HG02852 (cell line): ENCODE measurements at regions not wholly inside any gene's neighbourhood (a gene's known extent, or its start where the extent isn't known, plus 50 kb on each side); places are given as distances from the start of the nearest gene placed in this dataset.
"Not testable (repeated sequence)": the region's sequence is repeated elsewhere in the genome, so short reads cannot be mapped to it uniquely, and the experiment has no call there.

Experiments used
- ATAC-seq: cut with Tn5 transposase; IDR thresholded peaks from one replicate; pipeline ENCODE4 v1.9.1; 2021; ENCODE audit warnings: mild to moderate bottlenecking, moderate library complexity; ENCODE audit not compliant: unreplicated experiment

DNA sequence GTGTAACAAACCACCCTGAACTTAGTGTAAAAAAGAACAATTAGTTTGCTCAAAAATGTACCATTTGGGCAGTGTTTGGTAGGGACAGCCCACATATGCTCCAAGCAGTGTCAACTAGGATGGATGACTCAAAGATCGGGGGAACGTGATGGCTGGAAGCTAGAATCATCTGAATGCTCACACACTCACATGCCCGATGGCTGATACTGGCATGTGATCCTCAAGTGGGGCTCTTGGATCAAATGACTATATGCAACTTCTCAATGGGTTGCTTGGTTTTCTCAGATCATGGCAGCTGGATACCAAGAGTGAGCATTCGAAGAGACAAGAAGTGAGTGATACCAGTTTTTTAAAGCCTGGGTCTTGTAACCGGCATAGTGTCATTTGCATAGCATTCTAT is 335.9 kb upstream of the KCNMB2 start:
- ATAC-seq = no peak

DNA sequence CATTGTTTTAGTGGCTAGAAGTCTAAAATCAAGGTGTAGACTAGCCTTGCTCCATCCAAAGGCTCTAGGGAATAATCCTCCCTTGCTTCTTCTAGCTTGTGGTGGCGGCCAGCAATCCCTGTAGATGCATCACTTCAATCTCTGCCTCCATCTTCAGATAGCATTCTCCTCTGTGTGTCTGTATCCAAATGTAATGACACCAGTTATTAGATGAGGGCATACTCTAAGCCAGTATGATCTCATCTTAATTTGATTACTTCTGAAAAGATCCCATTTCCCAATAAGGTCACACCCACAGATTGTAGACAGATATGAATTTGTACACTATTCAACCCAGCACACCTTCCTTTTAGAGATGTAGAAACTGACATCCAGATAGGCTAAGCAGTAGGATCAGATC is 334.5 kb upstream of the KCNMB2 start:
- no peak for ATAC-seq

DNA sequence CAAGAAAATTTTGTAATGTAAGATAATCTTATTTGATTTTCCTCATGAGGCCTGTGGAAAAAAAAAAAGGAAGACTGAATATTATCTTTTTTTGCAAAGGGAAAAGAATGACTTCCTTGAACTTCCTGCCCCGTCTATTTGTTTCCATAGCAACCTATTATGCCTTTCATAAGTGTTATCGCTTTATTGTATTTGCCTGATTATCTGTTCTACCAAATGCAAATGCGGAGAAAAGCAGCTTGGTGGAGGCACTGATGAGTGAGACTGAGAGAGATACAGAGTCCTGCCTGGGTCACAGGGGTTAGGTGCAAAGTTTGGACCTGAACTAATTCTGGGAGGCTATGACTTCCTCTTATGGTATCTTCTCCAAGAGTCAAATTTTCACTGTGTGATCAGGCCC is 334.0 kb upstream of the KCNMB2 start:
- ATAC-seq = no peak

DNA sequence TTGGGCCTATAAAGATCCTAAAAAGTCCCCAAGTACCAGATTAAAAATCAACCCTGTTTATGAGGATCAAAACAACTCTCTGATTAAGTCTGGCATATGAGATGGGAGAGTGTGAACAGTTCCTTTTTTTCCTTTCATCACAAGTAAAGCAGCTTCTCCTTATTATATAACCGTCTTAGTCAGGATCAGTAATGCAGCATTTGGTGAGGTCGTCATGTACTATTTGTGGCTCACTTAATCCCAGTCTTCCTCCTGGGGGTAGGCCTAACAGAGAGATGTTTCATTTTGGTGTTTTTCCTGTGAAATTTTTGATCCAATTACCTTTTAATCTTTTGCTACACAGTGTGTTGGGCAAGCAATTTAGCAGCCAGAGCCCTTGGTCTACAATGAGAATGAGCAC is 333.1 kb upstream of the KCNMB2 start:
- ATAC-seq = no peak

DNA sequence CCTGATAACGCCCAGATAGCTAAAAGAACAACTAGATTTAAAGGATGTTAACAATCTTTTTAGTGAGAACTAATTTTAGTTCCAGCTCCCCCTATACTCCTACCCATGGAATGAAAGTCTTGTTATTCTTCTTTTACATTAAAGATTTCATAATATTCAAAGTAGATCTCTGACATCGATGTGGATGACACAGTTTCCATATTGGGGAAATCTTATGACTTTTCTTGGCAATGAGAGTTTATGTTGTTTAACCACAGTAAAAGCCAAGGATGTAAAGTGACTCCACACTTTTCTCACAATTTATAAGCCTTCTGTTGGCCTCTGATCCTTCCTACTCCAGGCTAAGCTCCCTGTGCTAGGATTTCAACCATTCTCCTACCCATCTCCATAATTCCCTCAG is 332.6 kb upstream of the KCNMB2 start:
- no peak for ATAC-seq

DNA sequence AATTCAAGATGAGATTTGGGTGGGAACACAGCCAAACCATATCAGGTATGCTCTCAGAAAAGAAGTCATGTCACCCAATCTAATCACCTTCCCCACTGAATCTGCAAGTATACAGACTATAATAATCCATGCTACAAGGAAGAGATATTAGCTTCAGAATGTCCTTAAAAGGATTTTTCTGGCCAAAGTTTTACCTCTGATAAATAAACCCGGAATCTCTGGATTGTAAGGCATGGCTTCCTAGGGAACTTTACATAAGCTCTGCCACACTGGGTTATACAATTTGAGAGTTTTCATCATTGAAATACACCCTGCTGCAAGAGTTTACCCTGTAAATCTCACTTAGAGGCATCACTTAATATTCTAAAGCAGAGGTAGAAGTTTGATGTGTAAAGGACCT is 330.5 kb upstream of the KCNMB2 start:
- no peak for ATAC-seq

DNA sequence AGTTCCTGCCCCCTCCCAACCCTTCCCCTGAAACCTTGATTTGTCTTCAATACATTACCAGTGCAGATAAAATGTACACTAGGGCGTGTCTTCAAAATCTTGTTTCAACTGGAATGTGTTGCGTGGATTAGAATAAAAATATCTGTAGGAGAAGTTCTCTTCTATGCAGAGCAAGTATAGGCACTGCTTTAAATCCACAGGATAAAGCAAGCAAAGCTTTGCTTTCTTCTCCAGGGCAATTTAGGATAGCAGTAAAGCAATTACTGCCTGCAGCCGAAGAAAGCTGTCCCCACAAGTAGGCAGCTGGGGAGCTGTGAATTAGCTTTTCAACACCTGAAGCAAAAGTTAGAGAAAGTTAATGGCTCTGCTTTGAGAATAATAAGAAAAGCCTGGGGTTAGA is 329.7 kb upstream of the KCNMB2 start:
- no peak for ATAC-seq

DNA sequence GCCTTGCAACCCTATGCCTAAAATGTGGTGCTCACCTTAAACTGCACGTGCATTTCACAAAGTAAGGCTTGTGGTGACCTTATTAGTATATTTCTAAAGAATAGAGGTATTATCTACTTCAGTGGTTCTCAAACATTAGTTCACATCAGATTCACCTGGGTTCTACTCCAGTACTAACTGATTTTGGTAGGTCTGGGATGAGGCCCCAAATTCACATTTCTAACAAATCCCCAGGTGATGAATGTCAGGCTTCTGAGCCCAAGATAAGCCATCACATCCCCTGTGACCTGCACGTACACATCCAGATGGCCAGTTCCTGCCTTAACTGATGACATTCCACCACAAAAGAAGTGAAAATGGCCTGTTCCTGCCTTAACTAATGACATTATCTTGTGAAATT is 329.1 kb upstream of the KCNMB2 start:
- not testable (repeated sequence) for ATAC-seq

DNA sequence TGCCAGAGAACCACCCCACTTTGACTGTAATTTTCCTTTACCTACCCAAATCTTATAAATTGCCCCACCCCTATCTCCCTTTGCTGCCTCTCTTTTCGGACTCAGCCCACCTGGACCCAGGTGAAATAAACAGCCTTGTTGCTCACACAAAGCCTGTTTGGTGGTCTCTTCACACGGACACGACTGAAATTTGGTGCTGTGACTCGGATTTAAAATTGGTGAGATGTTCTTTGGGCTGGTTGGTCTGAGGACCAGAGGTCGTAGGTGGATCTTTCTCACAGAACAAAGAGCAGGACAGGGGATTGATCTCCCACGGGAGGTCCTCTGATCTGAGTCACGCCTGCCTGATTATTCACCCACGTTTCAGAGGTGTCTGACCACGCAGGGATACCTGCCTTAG is 328.6 kb upstream of the KCNMB2 start:
- not testable (repeated sequence) for ATAC-seq

DNA sequence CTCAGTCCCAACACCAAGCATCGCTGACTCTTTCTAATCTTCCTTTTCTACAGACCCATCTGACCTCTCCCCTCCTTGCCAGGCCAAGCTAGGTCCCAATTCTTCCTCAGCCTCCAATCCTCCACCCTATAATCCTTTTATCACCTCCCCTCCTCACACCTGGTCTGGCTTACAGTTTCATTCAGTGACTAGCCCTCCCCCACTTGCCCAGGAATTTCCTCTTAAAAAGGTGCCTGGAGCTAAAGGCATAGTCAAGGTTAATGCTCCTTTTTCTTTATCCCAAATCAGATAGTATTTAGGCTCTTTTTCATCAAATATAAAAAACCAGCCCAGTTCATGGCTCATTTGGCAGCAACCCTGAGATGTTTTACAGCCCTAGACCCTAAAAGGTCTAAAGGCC is 327.1 kb upstream of the KCNMB2 start:
- not testable (repeated sequence) for ATAC-seq

DNA sequence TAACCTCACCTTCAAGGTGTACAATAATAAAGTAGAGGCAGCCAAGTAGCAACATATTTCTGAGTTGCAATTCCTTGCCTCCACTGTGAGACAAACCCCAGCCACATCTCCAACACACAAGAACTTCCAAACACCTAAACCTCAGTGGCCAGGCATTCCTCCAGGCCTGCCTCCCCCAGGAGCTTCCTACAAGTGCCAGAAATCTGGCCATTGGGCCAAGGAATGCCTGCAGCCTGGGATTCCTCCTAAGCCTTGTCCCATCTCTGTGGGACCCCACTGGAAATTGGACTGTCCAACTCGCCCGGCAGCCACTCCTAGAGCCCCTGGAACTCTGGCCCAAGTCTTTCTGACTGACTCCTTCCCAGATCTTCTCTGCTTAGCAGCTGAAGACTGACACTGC is 326.6 kb upstream of the KCNMB2 start:
- ATAC-seq = not testable (repeated sequence)

DNA sequence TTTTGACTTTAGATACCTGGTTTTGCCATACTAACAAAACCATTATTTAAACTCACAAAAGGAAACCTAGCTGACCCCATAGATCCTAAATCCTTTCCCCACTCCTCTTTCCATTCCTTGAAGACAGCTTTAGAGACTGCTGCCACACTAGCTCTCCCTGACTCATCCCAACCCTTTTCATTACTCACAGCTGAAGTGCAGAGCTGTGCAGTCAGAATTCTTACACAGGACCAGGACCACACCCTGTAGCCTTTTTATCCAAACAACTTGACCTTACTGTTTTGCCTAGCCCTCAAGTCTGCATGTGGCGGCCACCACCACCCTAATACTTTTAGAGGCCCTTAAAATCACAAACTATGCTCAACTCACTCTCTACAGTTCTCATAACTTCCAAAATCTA is 325.1 kb upstream of the KCNMB2 start:
- not testable (repeated sequence) for ATAC-seq

DNA sequence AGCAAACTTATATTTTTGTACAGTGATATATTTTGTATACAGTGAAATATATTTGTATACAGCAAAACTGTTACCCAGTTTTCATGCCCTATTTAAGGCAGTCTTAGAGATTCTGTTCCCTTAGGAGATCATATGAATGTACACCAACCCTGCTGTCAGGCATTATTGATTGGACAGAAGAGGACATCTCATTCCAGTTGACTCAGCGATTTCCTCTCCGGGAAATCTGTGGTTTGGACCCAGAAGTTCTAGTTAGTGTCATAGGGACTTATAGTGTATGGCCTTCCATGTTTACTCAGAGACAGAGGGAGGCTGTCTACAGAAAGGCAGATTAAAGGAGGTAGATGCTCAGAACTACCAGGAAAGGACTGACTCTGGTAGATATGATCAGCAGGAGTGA is 318.8 kb upstream of the KCNMB2 start:
- no peak for ATAC-seq

DNA sequence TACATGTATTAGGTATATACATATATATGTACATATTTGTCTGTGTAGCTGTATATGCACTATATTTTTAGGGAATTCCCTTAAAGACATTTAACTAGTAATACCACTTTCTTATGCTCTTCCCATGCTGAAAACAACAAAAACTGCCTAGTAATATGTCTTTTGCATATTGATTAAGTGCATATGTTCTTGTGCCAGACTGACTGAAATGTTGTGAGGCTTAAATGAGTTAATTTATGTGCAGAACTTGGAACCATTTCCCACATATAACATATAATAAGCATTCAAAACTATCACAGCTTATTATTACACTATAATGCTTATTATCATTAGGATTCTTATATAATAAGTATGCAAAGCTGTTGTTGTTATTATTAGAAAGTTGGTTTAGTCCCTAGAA is 318.0 kb upstream of the KCNMB2 start:
- ATAC-seq = no peak

DNA sequence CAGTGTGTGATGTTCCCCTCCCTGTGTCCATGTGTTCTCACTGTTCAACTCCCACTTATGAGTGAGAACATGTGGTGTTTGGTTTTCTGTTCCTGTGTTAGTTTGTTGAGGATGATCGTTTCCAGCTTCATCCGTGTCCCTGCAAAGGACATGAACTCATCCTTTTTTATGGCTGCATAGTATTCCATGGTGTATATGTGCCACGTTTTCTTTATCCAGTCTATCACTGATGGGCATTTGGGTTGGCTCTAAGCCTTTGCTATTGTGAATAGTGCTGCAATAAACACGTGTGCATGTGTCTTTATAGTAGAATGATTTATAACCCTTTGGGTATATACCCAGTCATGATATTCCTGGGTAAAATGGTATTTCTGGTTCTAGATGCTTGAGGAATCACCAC is 316.6 kb upstream of the KCNMB2 start:
- ATAC-seq = not testable (repeated sequence)

DNA sequence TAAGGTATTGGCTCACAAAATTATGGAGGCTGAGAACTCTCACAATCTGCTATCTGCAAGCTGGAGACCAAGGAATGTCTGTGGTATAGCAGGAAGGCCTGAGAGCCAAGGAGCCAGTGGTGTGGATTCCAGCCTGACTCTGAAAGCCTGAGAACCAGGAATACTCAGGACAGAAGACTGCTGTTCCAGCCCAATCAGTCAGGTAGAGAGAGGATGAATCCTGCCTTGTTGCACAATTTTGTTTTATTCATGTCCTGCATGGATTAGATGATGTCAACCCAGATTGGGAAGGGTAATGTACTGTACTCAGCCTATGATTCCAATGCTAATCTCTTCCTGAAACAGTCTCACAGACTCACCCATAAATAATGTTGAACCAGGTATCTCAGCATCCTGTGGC is 312.4 kb upstream of the KCNMB2 start:
- ATAC-seq = no peak

DNA sequence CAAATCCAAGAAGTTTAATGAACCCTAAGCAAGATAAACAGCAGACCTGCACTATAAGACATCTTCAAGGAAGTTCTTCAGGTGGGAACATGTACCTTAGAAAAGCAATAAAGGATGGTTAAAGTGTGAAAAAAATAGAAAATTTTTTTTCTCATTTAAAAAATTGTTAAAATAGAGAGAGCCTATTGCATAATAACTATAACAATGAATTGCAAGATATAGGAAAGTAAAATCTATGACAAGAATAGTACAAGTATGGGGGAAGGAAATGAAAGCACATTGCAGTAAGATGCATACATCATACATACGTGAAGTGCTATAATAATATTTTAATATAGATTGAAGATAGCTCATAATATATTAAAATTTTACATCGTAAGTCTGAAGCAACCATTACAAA is 310.1 kb upstream of the KCNMB2 start:
- no peak for ATAC-seq

DNA sequence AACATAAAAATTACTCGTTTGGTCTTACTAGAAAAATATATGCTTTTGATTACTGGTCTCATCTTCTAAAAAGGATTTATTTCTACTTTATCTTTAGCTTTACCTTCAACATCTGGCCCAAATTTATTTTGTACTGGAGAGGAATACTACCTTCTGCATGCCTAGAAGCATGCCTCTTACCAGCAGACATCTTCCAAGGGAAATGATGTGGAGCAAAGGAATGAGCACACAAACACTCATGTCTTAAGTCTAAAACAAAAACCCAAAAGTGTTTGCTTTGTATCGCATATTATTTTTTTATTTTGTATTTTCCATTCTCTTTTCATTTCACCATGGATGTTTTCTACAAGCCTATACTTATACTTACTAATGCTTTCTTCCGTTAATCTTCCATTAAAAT is 304.6 kb upstream of the KCNMB2 start:
- no peak for ATAC-seq

DNA sequence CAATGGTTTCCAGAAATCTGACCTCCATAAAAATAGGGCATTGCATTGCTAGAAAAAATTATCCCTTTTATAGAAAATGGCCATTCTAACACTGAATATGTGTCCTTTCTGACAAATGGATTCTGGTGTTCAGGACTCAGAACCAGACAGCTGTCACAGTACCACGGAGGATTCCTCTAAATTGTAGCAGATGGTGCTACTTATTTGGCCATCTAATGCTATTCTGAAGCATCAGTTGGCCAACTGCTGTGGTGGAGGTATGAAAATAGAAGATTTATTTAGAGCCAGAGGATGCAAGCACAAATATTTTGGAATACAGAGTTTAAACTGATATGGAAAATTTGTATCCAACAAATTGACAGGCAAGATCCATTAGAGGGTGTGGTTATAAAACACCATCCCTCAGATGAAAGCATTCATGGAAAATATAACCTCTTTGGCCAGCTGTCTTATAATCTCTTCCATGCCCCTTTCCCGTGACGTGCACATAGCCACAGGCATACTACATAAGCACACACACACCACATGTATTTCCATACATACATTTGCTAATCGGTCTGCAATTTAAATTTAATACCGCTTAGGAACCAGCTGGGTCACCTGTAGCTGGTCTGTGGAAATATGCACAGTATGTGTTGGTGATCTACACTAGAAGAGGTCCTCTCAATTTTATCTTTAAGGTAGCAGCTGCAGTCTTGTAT is 302.7 kb upstream of the KCNMB2 start:
- ATAC-seq = no peak

DNA sequence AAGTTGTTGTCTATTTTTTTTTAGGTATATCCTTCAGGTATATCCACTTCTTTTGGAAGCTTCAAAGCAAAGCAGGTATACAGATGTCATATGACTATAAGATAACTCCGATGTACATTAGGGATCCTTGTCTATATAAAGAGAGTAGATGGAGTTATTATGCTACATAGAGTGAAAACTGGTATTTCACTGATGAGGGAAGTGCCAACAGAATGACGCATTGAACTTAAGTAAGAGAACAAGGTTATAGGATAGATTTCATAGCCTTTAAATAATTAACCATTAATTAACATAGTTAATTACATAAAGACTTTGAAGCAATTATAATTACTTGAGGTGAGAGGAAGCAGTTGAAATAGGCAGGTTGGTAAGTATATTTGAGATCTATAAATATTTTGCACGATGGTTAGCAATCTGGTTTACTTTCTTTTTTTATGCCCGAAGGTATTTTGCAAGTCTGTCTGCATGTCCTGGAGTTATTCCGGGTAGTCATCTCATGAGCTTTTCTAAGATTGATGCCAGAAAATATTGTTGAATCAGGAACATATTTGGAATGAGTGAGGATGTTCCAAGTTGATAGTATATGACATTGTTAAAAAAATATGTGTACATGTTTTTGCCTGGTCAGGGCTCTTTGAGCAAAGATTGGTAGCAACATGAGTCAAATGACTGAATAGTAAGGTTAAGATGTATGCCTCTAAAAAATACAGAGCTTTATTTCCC is 299.5 kb upstream of the KCNMB2 start:
- ATAC-seq = no peak

DNA sequence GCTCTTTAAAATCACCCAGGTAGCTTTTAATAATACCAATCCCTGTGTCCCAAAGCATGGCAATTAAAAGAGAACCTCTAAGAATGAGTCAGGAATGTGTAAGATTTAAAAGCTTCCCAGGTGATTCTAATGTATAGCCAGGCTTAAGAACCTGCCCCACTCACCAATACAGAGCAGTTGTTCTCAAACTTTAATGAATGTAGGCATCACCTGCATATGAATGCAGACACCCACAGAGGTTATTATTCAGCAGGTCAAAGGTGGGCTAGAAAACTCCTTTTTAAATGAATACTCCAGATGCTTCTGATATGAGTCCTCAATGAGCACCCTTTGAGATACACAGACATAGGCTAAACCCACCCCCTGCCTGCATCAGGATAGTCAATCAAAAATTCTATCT is 298.1 kb upstream of the KCNMB2 start:
- ATAC-seq = no peak
